HG03064 (cell line): ENCODE measurements at regions not wholly inside any gene's neighbourhood (a gene's known extent, or its start where the extent isn't known, plus 50 kb on each side); places are given as distances from the start of the nearest gene placed in this dataset.

Experiments
- ATAC-seq: cut with Tn5 transposase; IDR thresholded peaks from one replicate; pipeline ENCODE4 v1.9.1; 2021; ENCODE audit warnings: low read depth; ENCODE audit not compliant: unreplicated experiment

- no peak for ATAC-seq
Measured at GRCh38 chr4:187451776-187452175, 543.8 kb upstream of the ZFP42 start.

GRCh38 chr4:187460016-187460415 is 535.6 kb upstream of the ZFP42 start:
- ATAC-seq = no peak

GRCh38 chr4:187464573-187464972 is 531.0 kb upstream of the ZFP42 start:
- no peak for ATAC-seq

- no peak for ATAC-seq
Measured at GRCh38 chr4:187467224-187467623, 528.3 kb upstream of the ZFP42 start.

GRCh38 chr4:187469627-187470026 is 525.9 kb upstream of the ZFP42 start:
- ATAC-seq = no peak

GRCh38 chr4:187470061-187470460 is 525.5 kb upstream of the ZFP42 start:
- no peak for ATAC-seq

GRCh38 chr4:187474238-187474637 is 521.3 kb upstream of the ZFP42 start:
- ATAC-seq = no peak

GRCh38 chr4:187475901-187476300 is 519.7 kb upstream of the ZFP42 start:
- no peak for ATAC-seq

- no peak for ATAC-seq
Measured at GRCh38 chr4:187477224-187477623, 518.3 kb upstream of the ZFP42 start.

GRCh38 chr4:187478292-187479140 is 517.1 kb upstream of the ZFP42 start:
- ATAC-seq = no peak

- no peak for ATAC-seq
Measured at GRCh38 chr4:187479511-187479910, 516.1 kb upstream of the ZFP42 start.

GRCh38 chr4:187480146-187481145 is 515.1 kb upstream of the ZFP42 start:
- ATAC-seq = no peak

GRCh38 chr4:187484186-187484585 is 511.4 kb upstream of the ZFP42 start:
- no peak for ATAC-seq

- ATAC-seq = no peak
Measured at GRCh38 chr4:187485676-187486075, 509.9 kb upstream of the ZFP42 start.

GRCh38 chr4:187491286-187491685 is 504.3 kb upstream of the ZFP42 start:
- no peak for ATAC-seq

- ATAC-seq = no peak
Measured at GRCh38 chr4:187491959-187492358, 503.6 kb upstream of the ZFP42 start.

GRCh38 chr4:187493661-187494060 is 501.9 kb upstream of the ZFP42 start:
- ATAC-seq = no peak

GRCh38 chr4:187499956-187500355 is 495.6 kb upstream of the ZFP42 start:
- ATAC-seq = no peak

- ATAC-seq = no peak
Measured at GRCh38 chr4:187500796-187501195, 494.8 kb upstream of the ZFP42 start.

- ATAC-seq = no peak
Measured at GRCh38 chr4:187501731-187502130, 493.8 kb upstream of the ZFP42 start.
